Spinal cord (tissue), 9 donors: ENCODE measurements at regions not wholly inside any gene's neighbourhood (a gene's known extent, or its start where the extent isn't known, plus 50 kb on each side); places are given as distances from the start of the nearest gene placed in this dataset.

Source experiments
- DNase-seq, 6 donors: peaks; one replicate each; pipeline versions ENCODE4 v3.0.0 to v3.0.0-alpha.2; 2013 to 2015; ENCODE audit warnings: low spot score in 6 of 6, low read depth in 4 of 6
- H3K27ac ChIP-seq: one replicate; pipeline ENCODE4 v1.5.1; 2013; ENCODE audit warnings: low read depth, low read length, control low read depth
- H3K27me3 ChIP-seq: one replicate; pipeline ENCODE4 v1.6.1; 2013; ENCODE audit warnings: low read length; ENCODE audit not compliant: control insufficient read depth, insufficient read depth
- H3K36me3 ChIP-seq: one replicate; pipeline ENCODE4 v1.6.1; 2013; ENCODE audit warnings: low read length; ENCODE audit not compliant: control insufficient read depth, insufficient read depth
- H3K4me1 ChIP-seq: one replicate; pipeline ENCODE4 v1.6.1; 2013; ENCODE audit warnings: low read length; ENCODE audit not compliant: control insufficient read depth, insufficient read depth
- H3K4me3 ChIP-seq: one replicate; pipeline ENCODE4 v1.5.1; 2013; ENCODE audit warnings: low read depth, low read length, control low read depth
- H3K9me3 ChIP-seq: one replicate; pipeline ENCODE4 v1.6.1; 2013; ENCODE audit warnings: low read length; ENCODE audit not compliant: control insufficient read depth, insufficient read depth
- whole genome bisulfite sequencing: methylation state at CpG from one replicate; pipeline ENCODE4 v1.1.5; 2013; ENCODE audit warnings: missing lambda C conversion rate; ENCODE audit not compliant: insufficient coverage; 5-methylcytosine and 5-hydroxymethylcytosine counted together
- donor health status: healthy.

GRCh38 chr22:49269928-49270327 lies 557.7 kb downstream of the BRD1 start:
- H3K36me3 ChIP-seq, result no peaks in the 10 kb centered on the region
- WGBS, result 23% methylated on average over 9 of the region's 11 CpGs
- no peak for DNase-seq
- no peak overlapping the region for H3K27ac ChIP-seq
- peaks cover 7% of the 10 kb centered on the region for H3K4me1 ChIP-seq
- H3K4me3 ChIP-seq, result no peak overlapping the region
- no peaks in the 10 kb centered on the region for H3K9me3 ChIP-seq
- peaks cover 2% of the 10 kb centered on the region for H3K27me3 ChIP-seq

GRCh38 chr22:49269371-49269770 lies 558.3 kb downstream of the BRD1 start:
- H3K36me3 ChIP-seq, result no peaks in the 10 kb centered on the region
- peaks cover 2% of the 10 kb centered on the region for H3K27me3 ChIP-seq
- no peak overlapping the region for H3K27ac ChIP-seq
- 17% methylated on average over 2 of the region's 6 CpGs for WGBS
- no peak overlapping the region for H3K4me3 ChIP-seq
- DNase-seq, result no peak
- peaks cover 7% of the 10 kb centered on the region for H3K4me1 ChIP-seq
- H3K9me3 ChIP-seq, result no peaks in the 10 kb centered on the region

- Histone ChIP-seq H3K27ac (no peak overlapping the region), H3K27me3 (peaks cover 2% of the 10 kb centered on the region), H3K9me3 (no peaks in the 10 kb centered on the region), H3K4me3 (no peak overlapping the region), H3K36me3 (no peaks in the 10 kb centered on the region), H3K4me1 (peaks cover 7% of the 10 kb centered on the region)
- DNase-seq, result no peak
- 43% methylated on average over 1 of the region's 4 CpGs for WGBS
Measured at GRCh38 chr22:49268924-49269323, 558.7 kb downstream of the BRD1 start.

- peaks cover 7% of the 10 kb centered on the region for H3K4me1 ChIP-seq
- no peak for DNase-seq
- WGBS, result 69% methylated on average over 7 of the region's 7 CpGs
Measured at GRCh38 chr22:49267996-49268395, 559.7 kb downstream of the BRD1 start.

GRCh38 chr22:49266561-49267519 lies 560.8 kb downstream of the BRD1 start:
- DNase-seq, result no peak
- WGBS, result 45% methylated on average over 32 of the region's 53 CpGs
- Histone ChIP-seq H3K4me1 (peaks cover 7% of the 10 kb centered on the region), H3K27me3 (peaks cover 2% of the 10 kb centered on the region), H3K4me3 (no peak overlapping the region), H3K36me3 (no peaks in the 10 kb centered on the region), H3K27ac (no peak overlapping the region), H3K9me3 (no peaks in the 10 kb centered on the region)

More at GRCh38 chr22:49267996-49268395, 559.7 kb downstream of the BRD1 start:
- H3K4me3 ChIP-seq, result no peak overlapping the region
- H3K27ac ChIP-seq, result no peak overlapping the region
- no peaks in the 10 kb centered on the region for H3K9me3 ChIP-seq
- no peaks in the 10 kb centered on the region for H3K36me3 ChIP-seq
- H3K27me3 ChIP-seq, result peaks cover 2% of the 10 kb centered on the region

- H3K27ac ChIP-seq, result no peak overlapping the region
- DNase-seq, result no peak
- H3K36me3 ChIP-seq, result no peaks in the 10 kb centered on the region
- peaks cover 2% of the 10 kb centered on the region for H3K27me3 ChIP-seq
- peaks cover 7% of the 10 kb centered on the region for H3K4me1 ChIP-seq
- H3K4me3 ChIP-seq, result no peak overlapping the region
- WGBS, result 93% methylated on average over 10 of the region's 11 CpGs
- H3K9me3 ChIP-seq, result no peaks in the 10 kb centered on the region
Measured at GRCh38 chr22:49264696-49265095, 563.0 kb downstream of the BRD1 start.

GRCh38 chr22:49263101-49263500 lies 564.6 kb downstream of the BRD1 start:
- Histone ChIP-seq H3K4me1 (peaks cover 7% of the 10 kb centered on the region), H3K36me3 (no peaks in the 10 kb centered on the region), H3K27me3 (peaks cover 2% of the 10 kb centered on the region), H3K4me3 (no peak overlapping the region), H3K27ac (no peak overlapping the region), H3K9me3 (no peaks in the 10 kb centered on the region)
- 98% methylated on average over 5 of the region's 15 CpGs for WGBS
- DNase-seq, result no peak

- DNase-seq, result no peak
- Histone ChIP-seq H3K4me3 (no peak overlapping the region), H3K4me1 (peaks cover 7% of the 10 kb centered on the region), H3K27ac (no peak overlapping the region), H3K9me3 (no peaks in the 10 kb centered on the region), H3K27me3 (peaks cover 2% of the 10 kb centered on the region), H3K36me3 (no peaks in the 10 kb centered on the region)
- WGBS, result 92% methylated on average over 10 of the region's 12 CpGs
Measured at GRCh38 chr22:49262167-49262566, 565.5 kb downstream of the BRD1 start.

GRCh38 chr22:49261616-49262015 lies 566.1 kb downstream of the BRD1 start:
- Histone ChIP-seq H3K36me3 (no peaks in the 10 kb centered on the region), H3K27me3 (peaks cover 2% of the 10 kb centered on the region), H3K9me3 (no peaks in the 10 kb centered on the region), H3K27ac (no peak overlapping the region), H3K4me3 (no peak overlapping the region), H3K4me1 (peaks cover 2% of the 10 kb centered on the region)
- 83% methylated on average over 16 of the region's 17 CpGs for WGBS
- no peak for DNase-seq
